ENCODE measurements at regions not wholly inside any gene's neighbourhood (a gene's known extent, or its start where the extent isn't known, plus 50 kb on each side); places are given as distances from the start of the nearest gene placed in this dataset.

GRCh38 chr7:13078105-13078504 is 390.7 kb downstream of the ARL4A start:
- TF ChIP-seq CTCF (IDR thresholded peaks at IDR 0.05; ENCODE audit: low read depth, low read length, missing input control) = no peak
- TF ChIP-seq MAX (IDR thresholded peaks at IDR 0.05) = no peak
- no peak for TF ChIP-seq TAF1 (conservative IDR thresholded peaks at IDR 0.05)
- TF ChIP-seq YY1 (IDR thresholded peaks at IDR 0.05) = no peak
- no peak for TF ChIP-seq FOXA1 (IDR thresholded peaks at IDR 0.05)
- no peak for TF ChIP-seq REST (IDR thresholded peaks at IDR 0.05)
- TF ChIP-seq EGR1 (IDR thresholded peaks at IDR 0.05; ENCODE audit: low read depth in 2 of 2) = no peak
- TF ChIP-seq, protein P1, sequence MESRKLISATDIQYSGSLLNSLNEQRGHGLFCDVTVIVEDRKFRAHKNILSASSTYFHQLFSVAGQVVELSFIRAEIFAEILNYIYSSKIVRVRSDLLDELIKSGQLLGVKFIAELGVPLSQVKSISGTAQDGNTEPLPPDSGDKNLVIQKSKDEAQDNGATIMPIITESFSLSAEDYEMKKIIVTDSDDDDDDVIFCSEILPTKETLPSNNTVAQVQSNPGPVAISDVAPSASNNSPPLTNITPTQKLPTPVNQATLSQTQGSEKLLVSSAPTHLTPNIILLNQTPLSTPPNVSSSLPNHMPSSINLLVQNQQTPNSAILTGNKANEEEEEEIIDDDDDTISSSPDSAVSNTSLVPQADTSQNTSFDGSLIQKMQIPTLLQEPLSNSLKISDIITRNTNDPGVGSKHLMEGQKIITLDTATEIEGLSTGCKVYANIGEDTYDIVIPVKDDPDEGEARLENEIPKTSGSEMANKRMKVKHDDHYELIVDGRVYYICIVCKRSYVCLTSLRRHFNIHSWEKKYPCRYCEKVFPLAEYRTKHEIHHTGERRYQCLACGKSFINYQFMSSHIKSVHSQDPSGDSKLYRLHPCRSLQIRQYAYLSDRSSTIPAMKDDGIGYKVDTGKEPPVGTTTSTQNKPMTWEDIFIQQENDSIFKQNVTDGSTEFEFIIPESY (IDR thresholded peaks at IDR 0.05) = no peak
- TF ChIP-seq ATF3 (IDR thresholded peaks at IDR 0.05) = no peak
- no peak for TF ChIP-seq SP1 (IDR thresholded peaks at IDR 0.05)
- no peak for TF ChIP-seq GABPA (IDR thresholded peaks at IDR 0.05 in 1 of 2, conservative IDR thresholded peaks at IDR 0.05 in 1 of 2)
- TF ChIP-seq RAD21 (IDR thresholded peaks at IDR 0.05) = no peak

Measured in liver (tissue), 3 donors.